DND-41 (cell line): ENCODE measurements at regions not wholly inside any gene's neighbourhood (a gene's known extent, or its start where the extent isn't known, plus 50 kb on each side); places are given as distances from the start of the nearest gene placed in this dataset.

ENCODE experiments used
- ATAC-seq: fragments of 200-7000 bp; cut with Tn5 transposase; 3 replicates; pipeline ENCODE4 v1.9.1; 2021; ENCODE audit warnings: low read depth; ENCODE audit not compliant: insufficient read depth
- DNase-seq: peaks from one replicate; pipeline ENCODE4 v3.0.0-alpha.2; 2020
- H2AFZ ChIP-seq: 2 replicates; pipeline ENCODE4 v1.6.0; 2012; ENCODE audit warnings: low read depth, low read length
- H3K27ac ChIP-seq: 2 replicates; pipeline ENCODE4 v1.5.1; 2012; ENCODE audit warnings: low read length, inconsistent platforms
- H3K27me3 ChIP-seq: fragments of 200-600 bp; sonication (generic); 2 replicates; pipeline ENCODE4 v1.6.0; 2012; ENCODE audit warnings: low read length, mild to moderate bottlenecking, inconsistent platforms; ENCODE audit not compliant: insufficient read depth, poor library complexity
- H3K36me3 ChIP-seq: 2 replicates; pipeline ENCODE4 v1.5.1; 2012; ENCODE audit warnings: low read length, inconsistent platforms; ENCODE audit not compliant: insufficient read depth
- H3K4me1 ChIP-seq: 2 replicates; pipeline ENCODE4 v1.5.1; 2012; ENCODE audit warnings: mild to moderate bottlenecking, low read length; ENCODE audit not compliant: insufficient read depth
- H3K4me2 ChIP-seq: 2 replicates; pipeline ENCODE4 v1.6.0; 2012; ENCODE audit warnings: mild to moderate bottlenecking, moderate library complexity, low read length, inconsistent platforms; ENCODE audit not compliant: insufficient read depth
- H3K4me3 ChIP-seq, 2 experiments: fragments of 200-600 bp in 1 of 2; shearing (Covaris generic) in 1 of 2; 2 replicates each; pipeline ENCODE4 v1.5.1; 2012 to 2016; ENCODE audit warnings: inconsistent platforms in 2 of 2, low read length in 2 of 2, mild to moderate bottlenecking in 2 of 2, low read depth in 1 of 2, moderate library complexity in 1 of 2
- H3K79me2 ChIP-seq: 2 replicates; pipeline ENCODE4 v1.6.0; 2012; ENCODE audit warnings: low read length, inconsistent platforms; ENCODE audit not compliant: insufficient read depth
- H3K9ac ChIP-seq: 2 replicates; pipeline ENCODE4 v1.6.0; 2012; ENCODE audit warnings: low read depth, mild to moderate bottlenecking, inconsistent platforms, low read length, moderate library complexity
- H3K9me3 ChIP-seq: 2 replicates; pipeline ENCODE4 v1.5.1; 2012; ENCODE audit warnings: low read length, moderate library complexity, mild to moderate bottlenecking, inconsistent platforms; ENCODE audit not compliant: insufficient read depth, severe bottlenecking
- H4K20me1 ChIP-seq: 2 replicates; pipeline ENCODE4 v1.6.0; 2012; ENCODE audit warnings: low read length; ENCODE audit not compliant: insufficient read depth
- EZH2 ChIP-seq: IDR thresholded peaks from 3 replicates; pipeline ENCODE4 v1.6.1; 2012; ENCODE audit warnings: borderline replicate concordance, low read depth, mild to moderate bottlenecking, moderate library complexity, low read length, inconsistent platforms; ENCODE audit not compliant: severe bottlenecking
- TF ChIP-seq, protein P1 (sequence below): IDR thresholded peaks from 2 replicates; pipeline ENCODE4 v1.5.1; 2012; ENCODE audit warnings: borderline replicate concordance, low read length, moderate library complexity, mild to moderate bottlenecking; ENCODE audit not compliant: poor library complexity, severe bottlenecking; ENCODE audit errors: extremely low read depth

DNA sequence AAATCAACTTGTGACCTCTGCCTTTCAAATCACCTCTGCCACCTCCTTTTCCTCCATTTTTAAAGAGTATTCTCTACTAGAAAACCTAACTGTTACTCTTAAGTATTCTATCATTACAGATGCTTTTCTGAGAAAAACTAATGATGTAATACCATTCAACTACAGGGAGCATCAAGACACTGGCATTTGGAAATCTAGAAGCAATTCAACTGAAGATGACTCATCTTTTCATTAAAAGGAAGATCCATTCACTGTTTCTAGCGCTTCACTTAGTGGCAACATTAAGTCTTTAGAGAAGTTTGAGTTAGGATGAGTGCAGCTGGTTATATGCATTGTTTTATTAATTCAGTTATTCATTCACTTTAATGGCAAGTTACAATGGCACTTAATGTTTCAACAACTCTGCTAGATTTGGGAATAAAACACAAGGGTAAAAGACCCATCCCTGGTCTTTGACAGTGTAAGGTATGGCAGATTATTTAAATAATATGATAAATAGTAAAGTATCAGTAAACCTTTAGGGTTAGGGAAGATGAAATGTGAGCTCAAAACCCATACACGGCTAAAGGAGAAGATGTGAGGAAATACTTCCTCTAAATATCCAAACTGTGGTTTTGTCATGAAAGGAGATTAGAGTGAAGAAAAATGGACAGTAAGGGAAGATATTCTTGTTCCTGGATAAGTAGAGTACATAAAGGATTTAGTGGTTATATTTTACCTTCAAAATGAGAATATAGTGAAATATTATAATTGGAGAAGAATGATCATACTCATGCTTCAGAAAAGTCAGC lies 61.7 kb downstream of the KCNJ2 start:
- DNase-seq: no peak
- no peak overlapping the region for H3K4me3 ChIP-seq

GRCh38 chr17:70232466-70232865 lies 63.1 kb downstream of the KCNJ2 start:
- no peaks in the 10 kb centered on the region for H3K79me2 ChIP-seq
- no peaks in the 10 kb centered on the region for H3K9me3 ChIP-seq
- DNase-seq (no peak), ATAC-seq (no peak)
- no peak overlapping the region for H3K4me3 ChIP-seq
- H3K4me1 ChIP-seq: no peaks in the 10 kb centered on the region
- TF ChIP-seq, protein P1, sequence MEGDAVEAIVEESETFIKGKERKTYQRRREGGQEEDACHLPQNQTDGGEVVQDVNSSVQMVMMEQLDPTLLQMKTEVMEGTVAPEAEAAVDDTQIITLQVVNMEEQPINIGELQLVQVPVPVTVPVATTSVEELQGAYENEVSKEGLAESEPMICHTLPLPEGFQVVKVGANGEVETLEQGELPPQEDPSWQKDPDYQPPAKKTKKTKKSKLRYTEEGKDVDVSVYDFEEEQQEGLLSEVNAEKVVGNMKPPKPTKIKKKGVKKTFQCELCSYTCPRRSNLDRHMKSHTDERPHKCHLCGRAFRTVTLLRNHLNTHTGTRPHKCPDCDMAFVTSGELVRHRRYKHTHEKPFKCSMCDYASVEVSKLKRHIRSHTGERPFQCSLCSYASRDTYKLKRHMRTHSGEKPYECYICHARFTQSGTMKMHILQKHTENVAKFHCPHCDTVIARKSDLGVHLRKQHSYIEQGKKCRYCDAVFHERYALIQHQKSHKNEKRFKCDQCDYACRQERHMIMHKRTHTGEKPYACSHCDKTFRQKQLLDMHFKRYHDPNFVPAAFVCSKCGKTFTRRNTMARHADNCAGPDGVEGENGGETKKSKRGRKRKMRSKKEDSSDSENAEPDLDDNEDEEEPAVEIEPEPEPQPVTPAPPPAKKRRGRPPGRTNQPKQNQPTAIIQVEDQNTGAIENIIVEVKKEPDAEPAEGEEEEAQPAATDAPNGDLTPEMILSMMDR: no peak
- no peak for TF ChIP-seq EZH2
- no peaks in the 10 kb centered on the region for H3K27me3 ChIP-seq
- H3K27ac ChIP-seq: no peak overlapping the region
- H3K36me3 ChIP-seq: no peaks in the 10 kb centered on the region
- no peak overlapping the region for H2AFZ ChIP-seq
- H3K4me2 ChIP-seq: no peak overlapping the region
- H4K20me1 ChIP-seq: no peaks in the 10 kb centered on the region
- H3K9ac ChIP-seq: no peak overlapping the region

More for the DNA sequence above, 61.7 kb downstream of the KCNJ2 start:
- H3K4me1 ChIP-seq: no peaks in the 10 kb centered on the region
- H3K27me3 ChIP-seq: no peaks in the 10 kb centered on the region
- H2AFZ ChIP-seq: no peak overlapping the region
- ATAC-seq: no peak
- H3K27ac ChIP-seq: no peak overlapping the region
- H3K4me2 ChIP-seq: no peak overlapping the region
- H3K79me2 ChIP-seq: no peaks in the 10 kb centered on the region
- H3K9ac ChIP-seq: no peak overlapping the region
- no peaks in the 10 kb centered on the region for H3K9me3 ChIP-seq
- TF ChIP-seq, protein P1: no peak
- TF ChIP-seq EZH2: no peak
- H3K36me3 ChIP-seq: no peaks in the 10 kb centered on the region
- no peaks in the 10 kb centered on the region for H4K20me1 ChIP-seq

DNA sequence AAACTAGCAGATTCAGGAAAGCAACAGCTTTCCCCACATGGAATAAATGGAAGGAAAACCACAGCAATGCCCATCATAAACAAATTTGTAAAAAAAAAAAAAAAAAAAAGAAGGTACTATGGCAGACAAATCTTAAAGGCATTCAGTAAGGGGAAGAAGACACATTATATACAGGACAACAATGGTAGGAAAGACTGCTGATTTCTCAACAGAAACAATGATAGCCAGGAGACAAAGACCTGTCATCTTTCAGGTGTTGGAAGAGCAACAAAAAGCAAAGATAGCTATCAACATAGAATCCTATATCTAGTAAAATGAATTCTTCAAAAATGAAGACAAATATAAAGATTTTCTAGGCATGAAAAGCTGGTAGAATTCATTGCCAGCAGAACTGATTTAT lies 65.9 kb downstream of the KCNJ2 start:
- no peak for TF ChIP-seq EZH2
- TF ChIP-seq, protein P1: no peak
- H3K4me1 ChIP-seq: no peaks in the 10 kb centered on the region
- no peaks in the 10 kb centered on the region for H3K79me2 ChIP-seq
- H3K9ac ChIP-seq: no peak overlapping the region
- no peak overlapping the region for H3K27ac ChIP-seq
- DNase-seq (no peak), ATAC-seq (no peak)
- no peak overlapping the region for H3K4me3 ChIP-seq
- H3K27me3 ChIP-seq: no peaks in the 10 kb centered on the region
- H2AFZ ChIP-seq: no peak overlapping the region
- no peaks in the 10 kb centered on the region for H4K20me1 ChIP-seq
- no peak overlapping the region for H3K4me2 ChIP-seq
- no peaks in the 10 kb centered on the region for H3K9me3 ChIP-seq
- H3K36me3 ChIP-seq: no peaks in the 10 kb centered on the region
